Activated CD8-positive, alpha-beta memory T cell treated with anti-CD3 and anti-CD28 coated beads for 36 hours (primary cell): ENCODE measurements at regions not wholly inside any gene's neighbourhood (a gene's known extent, or its start where the extent isn't known, plus 50 kb on each side); places are given as distances from the start of the nearest gene placed in this dataset.

ENCODE experiments used
- CTCF ChIA-PET: fragments of 350-600 bp; sonication (Branson Sonifier 250); formaldehyde crosslinking; loops from one replicate; lab custom pipeline; 2021; ENCODE audit warnings: antibody characterized with exemption; lab: Charles Lee
- POLR2A ChIA-PET: fragments of 350-600 bp; sonication (Branson Sonifier 250); formaldehyde crosslinking; loops from one replicate; lab custom pipeline; 2021; ENCODE audit warnings: antibody characterized with exemption; lab: Charles Lee

DNA sequence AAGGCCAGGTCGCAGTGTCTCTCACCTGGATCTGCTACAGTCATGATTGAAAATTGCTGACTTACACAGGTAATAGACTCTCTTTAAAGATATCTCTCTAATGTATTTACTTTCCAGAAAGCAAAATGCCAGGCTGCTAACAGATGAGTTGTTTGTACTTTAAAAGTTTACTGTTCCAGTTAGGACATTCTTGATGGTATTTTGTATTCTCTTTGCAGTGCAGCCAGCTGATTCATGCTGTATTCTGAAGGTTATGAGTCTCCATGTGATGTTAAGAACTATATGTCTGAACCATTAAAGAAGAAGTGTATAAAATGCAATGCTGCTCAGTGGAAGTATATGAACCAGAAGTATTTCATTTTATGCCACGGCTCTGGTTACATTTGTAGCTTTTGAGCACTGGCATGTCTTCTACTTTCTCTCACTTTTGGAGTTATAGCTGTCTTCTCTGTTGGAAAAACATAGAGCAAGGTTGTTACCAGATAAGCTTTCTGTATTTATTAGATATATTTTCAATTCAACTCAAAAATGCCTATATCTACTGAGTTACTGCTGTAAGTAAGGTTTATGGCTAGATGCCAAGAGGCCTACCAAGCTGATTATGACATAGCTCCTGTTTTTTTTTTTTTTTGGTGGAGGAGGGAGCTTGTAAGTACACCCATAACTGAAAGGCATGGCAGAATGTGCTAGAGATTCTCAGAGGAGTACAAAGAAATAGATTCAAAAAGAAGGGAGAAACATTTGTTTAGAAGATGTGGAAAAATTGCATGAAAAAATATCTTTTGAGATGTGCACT lies 130.5 kb upstream of the MAN1A1 start:
- ChIA-PET POLR2A (interaction anchor here (0.6 kb wide), 1 partner anchor 130 kb away, joined by 3 read pairs; no protein-coding TSS in a partner anchor), CTCF (no interaction called here)

DNA sequence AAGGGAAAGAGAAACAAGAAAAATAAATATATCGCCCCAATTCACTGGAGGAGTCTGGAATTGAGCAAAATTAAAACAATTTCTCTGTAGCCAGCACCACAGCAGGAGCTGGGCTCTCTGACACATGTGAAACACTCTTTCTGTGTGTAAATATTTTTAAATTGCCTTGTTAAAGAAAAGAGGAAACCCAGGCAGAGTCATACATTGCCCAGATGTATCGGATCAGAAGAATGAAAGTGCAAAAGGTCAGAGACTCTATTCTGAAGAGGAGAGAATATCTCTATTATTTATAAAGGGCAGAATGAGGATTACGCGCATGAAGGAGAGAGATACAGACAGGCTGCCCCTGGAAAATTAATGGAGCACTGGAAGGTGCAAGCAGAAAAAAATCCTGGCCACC lies 127.0 kb upstream of the MAN1A1 start:
- ChIA-PET CTCF (no interaction called here), POLR2A (no interaction called here)

DNA sequence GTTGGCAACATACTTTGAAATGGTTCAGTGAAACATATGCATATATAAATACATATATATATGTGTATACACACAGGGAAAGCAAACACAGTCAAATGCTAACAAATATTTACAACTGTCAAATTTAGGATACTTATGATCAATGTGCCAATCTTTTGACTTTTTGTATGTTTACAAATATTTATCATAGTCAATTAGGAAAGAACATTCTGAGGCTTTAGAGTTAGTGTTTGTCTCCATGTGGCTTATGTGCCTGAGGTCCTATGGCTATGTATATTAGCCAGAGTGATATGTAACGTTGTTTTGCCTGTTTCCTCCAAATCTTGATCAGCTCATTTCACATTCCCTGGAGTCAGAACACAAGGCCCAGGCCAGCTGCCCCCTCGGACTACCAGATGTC lies 126.5 kb upstream of the MAN1A1 start:
- CTCF ChIA-PET = no interaction called here
- POLR2A ChIA-PET = no interaction called here

DNA sequence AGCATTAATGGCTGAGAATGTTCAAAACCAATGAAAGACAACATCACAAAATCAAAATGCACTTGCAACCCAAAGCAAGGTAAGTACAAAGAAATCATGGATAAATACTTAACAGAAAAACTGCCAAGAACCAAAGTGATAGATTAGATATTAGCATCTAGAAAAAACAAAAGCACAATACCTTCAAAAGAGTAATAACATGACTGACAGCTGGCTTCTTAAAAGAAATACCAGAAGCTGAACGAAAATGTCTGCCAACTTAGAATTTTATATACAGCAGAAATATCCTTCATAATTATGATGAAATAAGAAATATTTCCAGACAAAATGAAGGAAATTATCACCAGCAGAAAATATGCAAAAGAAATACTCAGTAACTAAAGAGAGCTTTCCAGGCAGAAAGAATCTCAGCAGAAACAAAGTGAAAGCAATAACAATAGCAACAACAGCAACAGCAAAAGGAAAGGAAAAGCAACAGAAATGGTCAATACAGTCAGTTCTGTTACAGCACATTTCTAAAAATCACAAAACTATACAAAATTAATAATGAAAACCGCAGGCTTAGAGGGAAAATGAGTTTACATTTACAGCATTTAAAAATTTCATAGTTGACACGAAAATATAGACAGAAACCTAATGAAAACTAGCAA lies 121.5 kb upstream of the MAN1A1 start:
- CTCF ChIA-PET = no interaction called here
- POLR2A ChIA-PET = no interaction called here

DNA sequence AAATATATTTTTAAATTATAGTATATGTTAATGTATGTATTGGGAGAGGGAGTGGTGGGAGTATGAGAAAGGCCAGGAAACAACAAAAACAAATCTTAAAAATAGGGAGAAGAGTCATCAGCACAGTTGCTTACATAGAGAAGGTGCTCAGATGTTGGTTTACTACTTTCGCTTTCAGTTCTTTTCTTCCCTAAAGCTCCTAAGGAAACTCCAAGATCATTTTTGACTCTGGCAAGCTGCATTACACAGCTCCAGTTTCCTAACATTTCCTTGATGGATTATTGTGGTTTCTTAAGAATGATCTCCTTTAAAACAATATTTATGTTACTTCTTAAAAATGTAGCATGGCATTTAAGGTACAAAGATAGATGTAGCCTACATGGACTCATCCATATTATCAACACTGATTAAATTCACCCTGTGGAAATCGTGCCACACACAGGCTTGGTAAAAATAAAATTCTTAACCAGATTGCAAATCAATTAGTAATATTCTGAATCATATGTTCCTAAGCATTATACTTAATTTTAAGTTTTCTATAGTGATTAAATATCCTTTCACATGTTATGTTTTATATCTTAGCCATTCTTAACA lies 118.0 kb upstream of the MAN1A1 start:
- ChIA-PET POLR2A (interaction anchor here (0.7 kb wide), 1 partner anchor 117 kb away, joined by 3 read pairs; no protein-coding TSS in a partner anchor), CTCF (no interaction called here)

DNA sequence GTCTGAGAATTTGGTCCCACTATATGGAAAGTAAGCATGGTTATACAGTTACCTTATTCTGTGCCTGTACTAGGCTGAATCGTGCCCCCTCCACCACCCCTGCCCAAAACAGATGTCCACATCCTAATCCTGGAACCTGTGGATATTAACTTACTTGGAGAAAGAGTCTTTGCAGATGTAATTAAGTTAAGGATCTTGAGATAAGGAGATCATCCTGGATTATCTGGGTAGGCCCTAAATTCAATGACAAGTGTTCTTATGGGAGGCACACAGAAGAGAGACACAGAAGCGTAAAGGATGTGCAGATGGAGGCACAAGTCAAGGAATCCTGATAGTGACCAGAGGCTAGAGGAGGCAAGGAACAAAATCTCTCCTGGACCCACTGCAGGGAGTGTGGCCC lies 116.7 kb upstream of the MAN1A1 start:
- ChIA-PET POLR2A (no interaction called here), CTCF (no interaction called here)

DNA sequence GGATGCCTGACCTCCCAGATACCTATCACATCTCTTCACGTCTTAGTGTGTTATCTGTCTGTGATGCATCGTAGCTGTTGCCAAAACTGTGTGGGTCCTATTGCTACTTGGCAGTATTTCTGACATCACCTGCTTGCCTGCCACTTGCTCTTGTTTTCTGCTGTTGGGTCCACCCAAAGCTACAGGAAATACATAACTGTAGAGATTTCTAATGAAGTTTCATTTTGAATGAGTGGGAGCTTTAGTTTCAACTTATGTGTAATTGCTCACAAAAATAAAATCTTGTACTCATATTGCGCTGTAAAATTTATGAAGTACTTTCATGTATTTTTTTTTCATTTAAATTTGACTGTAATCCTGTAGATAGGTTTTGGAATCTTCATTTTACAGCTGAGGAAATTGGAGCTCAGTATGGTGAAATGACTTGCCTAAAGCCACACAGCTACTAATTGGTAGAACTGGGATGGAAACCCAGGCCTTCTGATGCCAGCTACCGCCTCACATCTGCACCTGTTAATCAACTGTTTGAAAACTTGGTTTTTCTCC lies 113.6 kb upstream of the MAN1A1 start:
- ChIA-PET POLR2A (interaction anchor here (0.9 to 1.3 kb wide), 3 partner anchors 113 to 148 kb away, joined by 3 to 6 read pairs (median 4); no protein-coding TSS in a partner anchor), CTCF (interaction anchor here (1.0 kb wide), 1 partner anchor 113 kb away, joined by 4 read pairs; no protein-coding TSS in a partner anchor)

DNA sequence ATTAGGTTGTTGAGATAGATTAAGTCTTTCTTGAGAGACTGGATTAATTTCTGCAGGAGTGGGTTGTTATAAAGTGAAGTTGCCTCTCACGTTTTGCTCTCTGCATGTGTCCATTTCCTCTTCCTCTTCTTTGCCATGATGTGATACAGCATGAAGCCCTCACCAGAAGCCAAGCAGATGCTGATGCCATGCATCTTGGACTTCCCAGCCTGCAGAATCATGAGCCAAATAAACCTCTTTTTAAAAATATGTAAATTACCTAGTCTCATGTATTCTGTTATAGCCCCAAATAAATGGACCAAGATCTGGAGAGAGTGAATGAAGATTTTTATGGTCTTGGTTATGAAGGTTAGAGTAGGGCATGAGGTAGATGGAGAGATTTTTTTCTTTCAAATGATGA lies 111.6 kb upstream of the MAN1A1 start:
- POLR2A ChIA-PET = no interaction called here
- CTCF ChIA-PET = no interaction called here

DNA sequence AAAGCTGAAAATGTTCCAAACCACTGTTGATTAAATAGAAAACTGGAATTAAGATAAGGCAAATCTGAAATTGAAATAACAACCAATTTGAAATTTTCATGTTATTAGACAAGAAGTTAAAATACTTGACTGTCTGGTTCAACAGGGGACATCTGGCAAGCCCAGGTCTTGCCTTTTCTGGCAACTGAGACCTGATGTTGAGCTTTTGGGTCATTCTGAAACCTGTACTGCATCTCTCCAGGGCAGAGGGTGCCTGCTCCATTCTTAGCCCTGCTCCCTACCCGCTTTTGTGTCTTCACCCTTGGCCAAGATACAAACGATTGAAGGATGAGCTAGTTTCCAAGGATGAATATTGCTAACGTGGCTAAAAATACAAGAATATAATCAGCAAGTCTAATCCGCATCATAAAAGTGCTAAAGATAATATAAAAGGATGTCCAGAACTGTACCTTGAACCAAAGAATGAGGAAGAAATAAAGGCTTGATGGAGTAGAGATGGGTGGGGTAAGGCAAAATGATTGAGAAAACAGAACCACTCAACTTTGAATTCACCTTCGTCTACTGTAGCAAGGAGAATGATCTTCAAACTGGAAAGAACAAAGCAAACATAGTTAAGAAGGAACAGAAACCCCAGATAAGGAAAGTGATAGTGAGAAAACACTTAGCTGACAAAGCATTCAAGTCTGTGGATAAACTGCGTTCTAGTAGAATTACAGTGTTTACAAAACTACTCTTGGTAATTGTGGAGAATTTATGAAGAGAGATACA lies 109.8 kb upstream of the MAN1A1 start:
- POLR2A ChIA-PET = no interaction called here
- CTCF ChIA-PET = interaction anchor here (0.7 kb wide), 1 partner anchor 109 kb away, joined by 3 read pairs; no protein-coding TSS in a partner anchor

DNA sequence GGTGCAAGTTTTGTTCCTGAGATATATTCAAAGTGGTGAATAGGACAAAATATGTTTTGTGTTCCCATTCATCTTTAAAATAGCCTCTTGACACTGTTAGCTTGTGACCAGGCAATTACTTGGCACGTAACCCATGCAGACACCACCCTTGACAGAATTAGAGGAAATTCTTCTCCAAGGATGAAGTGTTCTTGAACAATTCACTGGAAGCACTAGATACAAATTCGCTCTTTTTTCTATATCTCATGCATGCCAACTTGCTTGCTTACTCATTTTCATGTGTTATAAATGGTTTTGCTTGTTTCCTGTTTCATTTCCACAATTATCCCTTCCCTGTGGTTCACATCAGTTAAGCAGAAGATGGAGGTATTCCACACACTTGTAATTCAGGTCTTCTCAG lies 105.2 kb upstream of the MAN1A1 start:
- ChIA-PET CTCF (interaction anchor here (1.3 kb wide), 1 partner anchor 140 kb away, joined by 3 read pairs; no protein-coding TSS in a partner anchor), POLR2A (no interaction called here)

DNA sequence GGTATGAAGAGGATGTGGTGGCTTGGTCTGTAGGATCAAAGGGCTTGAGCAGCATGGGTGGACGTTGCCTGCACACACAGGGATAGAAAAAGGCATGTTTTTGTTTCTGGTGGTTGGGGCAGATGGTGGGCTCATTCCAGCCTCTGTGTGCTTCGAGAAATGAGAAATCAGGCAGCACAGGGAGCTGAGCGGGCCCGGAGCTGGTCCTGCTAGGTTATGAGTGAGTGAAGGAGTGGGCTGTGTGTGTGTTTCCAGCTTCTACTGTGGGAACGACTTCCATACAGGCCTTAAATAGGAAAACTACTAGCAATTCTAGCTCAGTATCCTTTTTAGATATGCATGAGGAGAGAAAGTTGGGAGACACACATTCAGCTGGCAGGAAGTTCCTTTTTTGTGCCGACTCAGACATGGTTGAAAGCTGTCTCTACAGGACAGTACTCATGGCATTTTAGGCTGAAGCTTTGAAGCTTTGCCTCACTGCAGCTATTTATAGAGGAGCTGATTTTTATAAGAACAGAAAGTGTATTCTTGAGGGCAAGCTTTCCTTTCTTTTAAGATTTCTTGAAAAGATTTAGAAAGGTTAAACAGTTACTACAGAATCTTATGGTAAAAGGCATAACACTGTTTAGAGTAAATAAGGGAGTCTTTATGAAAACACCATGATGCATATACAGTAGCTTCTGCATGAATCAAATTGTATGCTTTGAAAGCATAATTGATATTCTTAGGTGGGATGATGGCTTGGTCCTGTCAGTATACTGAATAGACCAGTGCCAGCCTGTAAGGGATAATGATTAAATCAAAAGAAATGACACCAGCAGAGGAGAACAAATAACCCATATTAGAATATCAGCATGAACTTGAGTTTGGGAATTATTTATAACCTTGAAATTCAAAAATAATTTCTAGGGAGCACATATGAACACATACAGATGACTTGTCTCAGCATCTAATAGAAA lies 104.0 kb upstream of the MAN1A1 start:
- ChIA-PET CTCF (interaction anchor here (0.6 kb wide), 1 partner anchor 307 kb away, joined by 3 read pairs; no protein-coding TSS in a partner anchor), POLR2A (no interaction called here)

DNA sequence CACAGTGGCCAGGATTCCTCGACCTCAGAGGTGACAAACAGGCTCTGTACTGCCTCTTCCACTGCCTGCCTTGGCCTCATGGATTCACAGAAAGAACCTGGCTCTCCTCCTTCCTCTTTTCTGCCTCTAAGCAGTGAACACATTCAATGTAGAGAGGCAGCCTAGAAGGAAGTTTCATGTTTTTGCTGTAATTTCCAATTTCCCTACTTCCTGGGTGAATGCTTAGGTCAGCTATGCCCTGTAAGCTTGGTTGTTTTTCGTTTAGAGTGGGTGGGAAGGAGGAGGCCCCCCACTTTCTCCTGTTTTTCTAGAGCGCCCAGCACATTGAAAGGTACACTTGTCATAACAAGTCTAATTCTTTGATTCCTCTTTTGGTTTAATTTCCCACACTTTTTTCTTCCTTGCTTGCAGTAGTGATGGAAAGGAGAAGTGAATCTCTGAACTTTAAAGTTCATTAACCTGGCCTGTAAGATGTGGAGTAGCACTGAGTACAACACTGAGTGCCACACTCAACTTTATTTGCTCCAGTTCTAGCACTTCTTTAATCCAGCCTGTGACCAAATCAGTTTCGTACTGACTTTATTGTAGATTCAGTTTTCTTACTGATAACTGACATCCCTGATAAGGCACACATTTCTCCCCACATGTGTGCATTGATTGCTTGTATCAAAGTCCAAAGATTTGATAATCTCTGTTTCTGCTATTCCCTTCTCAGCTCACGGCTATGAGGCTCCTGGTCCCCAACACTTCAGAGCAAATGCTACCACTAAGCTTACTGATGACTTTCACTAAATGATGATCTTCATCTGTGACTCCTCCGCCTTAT lies 100.0 kb upstream of the MAN1A1 start:
- ChIA-PET POLR2A (no interaction called here), CTCF (no interaction called here)

DNA sequence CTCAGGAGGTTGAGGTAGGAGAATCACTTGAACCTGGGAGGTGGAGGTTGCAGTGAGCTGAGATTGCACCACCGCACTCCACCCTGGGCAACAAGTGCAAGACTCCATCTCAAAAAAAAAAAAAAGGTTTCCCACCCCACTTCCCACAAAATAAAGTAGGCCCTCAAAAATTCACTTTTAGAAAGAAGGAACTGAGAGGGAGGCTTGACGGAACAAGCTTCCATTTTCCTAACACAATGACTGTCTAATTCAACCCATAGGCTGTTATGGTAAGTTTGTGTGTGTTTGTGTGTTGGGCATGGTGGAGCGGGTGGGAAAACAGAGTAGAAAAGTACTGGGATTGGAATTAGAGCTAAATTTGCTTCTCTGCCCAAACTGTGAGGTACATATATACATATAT lies 98.4 kb upstream of the MAN1A1 start:
- ChIA-PET POLR2A (no interaction called here), CTCF (no interaction called here)

DNA sequence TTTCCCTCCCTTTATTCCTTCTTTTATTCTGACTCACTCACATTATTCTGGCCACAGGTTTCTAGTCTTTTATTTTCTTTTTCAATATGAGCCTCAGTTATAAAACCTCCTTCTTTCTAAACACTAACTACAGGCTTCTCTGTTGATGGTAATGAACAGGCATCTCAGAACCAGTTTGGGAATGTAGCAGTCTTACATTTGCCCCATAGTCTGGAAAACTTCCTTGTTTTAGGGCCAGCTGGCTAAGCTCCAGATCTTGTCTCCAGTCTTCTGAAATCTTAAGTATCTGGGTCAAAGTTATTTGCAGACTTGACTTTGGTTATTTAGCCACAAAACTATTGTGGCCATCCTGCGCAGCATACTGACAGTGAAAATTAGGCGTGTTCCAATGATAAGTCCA lies 97.0 kb upstream of the MAN1A1 start:
- CTCF ChIA-PET = no interaction called here
- POLR2A ChIA-PET = no interaction called here

DNA sequence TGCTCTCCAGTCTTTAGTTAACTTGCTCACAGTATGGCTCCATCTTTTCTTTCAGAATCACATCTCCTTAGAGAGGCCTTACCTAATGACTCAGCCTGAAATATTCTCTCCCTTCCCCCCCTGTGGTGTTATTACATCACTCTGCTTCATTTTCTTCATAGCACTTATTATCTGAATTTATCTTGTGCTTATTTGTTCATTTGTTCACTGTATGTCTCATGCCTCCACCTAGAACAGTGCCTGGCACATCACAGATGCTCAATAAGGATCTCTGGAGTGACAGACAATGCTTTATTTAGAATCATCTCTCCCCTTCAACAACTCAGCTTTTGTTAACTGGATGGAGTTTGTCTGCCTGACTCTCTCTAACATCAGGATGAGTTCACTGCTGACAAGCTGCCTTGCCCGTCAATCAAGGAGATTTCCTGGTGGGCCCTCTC lies 96.6 kb upstream of the MAN1A1 start:
- CTCF ChIA-PET = no interaction called here
- POLR2A ChIA-PET = no interaction called here

DNA sequence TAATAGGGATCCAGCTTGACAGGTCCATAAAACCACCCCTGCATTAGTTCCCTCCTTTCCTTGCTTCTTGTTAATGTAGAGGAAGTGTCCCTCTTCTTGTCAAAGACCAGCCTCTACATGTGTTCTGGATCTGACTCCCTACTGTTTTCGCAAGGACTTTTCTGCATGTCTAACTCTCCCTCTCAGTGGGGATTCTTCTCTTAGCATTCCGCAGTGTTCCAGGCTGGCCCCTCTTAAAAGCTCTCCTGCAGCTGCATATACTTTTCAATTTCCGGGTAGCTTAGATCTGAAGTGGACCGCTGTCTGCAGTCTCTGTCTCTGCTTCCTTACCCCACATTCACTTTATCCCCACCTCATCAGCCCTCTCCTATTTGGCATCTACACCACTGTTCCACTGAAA lies 96.1 kb upstream of the MAN1A1 start:
- CTCF ChIA-PET = no interaction called here
- POLR2A ChIA-PET = no interaction called here
